HCT116 (cell line): ENCODE measurements at regions not wholly inside any gene's neighbourhood (a gene's known extent, or its start where the extent isn't known, plus 50 kb on each side); places are given as distances from the start of the nearest gene placed in this dataset.
"Not testable (repeated sequence)": the region's sequence is repeated elsewhere in the genome, so short reads cannot be mapped to it uniquely, and the experiment has no call there.

Experiments
- CTCF ChIP-seq, 3 experiments: fragments of 200-600 bp in 1 of 3; sonication (generic) in 1 of 3; IDR thresholded peaks in 2 of 3; conservative IDR thresholded peaks in 1 of 3; 2 replicates each; pipeline ENCODE4 v1.5.1; 2012 to 2017; ENCODE audit warnings: low read depth in 2 of 3, low read length in 2 of 3, antibody characterized with exemption in 1 of 3, borderline replicate concordance in 1 of 3, control low read depth in 1 of 3, mild to moderate bottlenecking in 1 of 3, mixed read lengths in 1 of 3, mixed run types in 1 of 3, moderate library complexity in 1 of 3; ENCODE audit not compliant: insufficient read depth in 1 of 3
- POLR2A ChIP-seq: IDR thresholded peaks from 2 replicates; pipeline ENCODE4 v1.7.0; 2011; ENCODE audit warnings: borderline replicate concordance; ENCODE audit not compliant: insufficient read depth, insufficient read length; ENCODE audit errors: extremely low read depth
- POLR2AphosphoS5 ChIP-seq: IDR thresholded peaks from 2 replicates; pipeline ENCODE4 v1.6.1; 2011; ENCODE audit warnings: mild to moderate bottlenecking, low read depth, low read length, moderate library complexity
- SP1 ChIP-seq: IDR thresholded peaks from 2 replicates; pipeline ENCODE4 v1.6.1; 2012; ENCODE audit warnings: low read depth

- not testable (repeated sequence) for TF ChIP-seq POLR2A; CTCF (IDR thresholded peaks at IDR 0.05 in 2 of 3, conservative IDR thresholded peaks at IDR 0.05 in 1 of 3; ENCODE audit: borderline replicate concordance in 1 of 3, insufficient read depth in 1 of 3, low read depth in 2 of 3, low read length in 2 of 3); SP1; POLR2AphosphoS5
These were observed 56.7 kb downstream of the ARHGEF18 start for GRCh38 chr19:7405482-7405881.
